HG02852 (cell line): ENCODE measurements at regions not wholly inside any gene's neighbourhood (a gene's known extent, or its start where the extent isn't known, plus 50 kb on each side); places are given as distances from the start of the nearest gene placed in this dataset.
"Not testable (repeated sequence)": the region's sequence is repeated elsewhere in the genome, so short reads cannot be mapped to it uniquely, and the experiment has no call there.

Experiments used
- ATAC-seq: cut with Tn5 transposase; IDR thresholded peaks from one replicate; pipeline ENCODE4 v1.9.1; 2021; ENCODE audit warnings: mild to moderate bottlenecking, moderate library complexity; ENCODE audit not compliant: unreplicated experiment

DNA sequence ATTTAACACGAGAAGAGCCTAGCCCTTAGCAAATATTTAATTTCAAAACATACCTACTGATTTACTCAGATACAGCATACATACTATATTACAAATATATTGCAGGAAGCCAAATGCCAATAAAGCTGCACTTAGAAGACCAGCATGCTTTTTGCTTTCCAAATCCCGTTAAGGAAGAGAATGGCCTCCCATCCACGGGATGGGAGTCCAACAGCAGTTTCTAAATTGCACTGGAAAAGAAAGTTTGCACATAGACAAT is 156.3 kb upstream of the FOXN3 start:
- no peak for ATAC-seq

DNA sequence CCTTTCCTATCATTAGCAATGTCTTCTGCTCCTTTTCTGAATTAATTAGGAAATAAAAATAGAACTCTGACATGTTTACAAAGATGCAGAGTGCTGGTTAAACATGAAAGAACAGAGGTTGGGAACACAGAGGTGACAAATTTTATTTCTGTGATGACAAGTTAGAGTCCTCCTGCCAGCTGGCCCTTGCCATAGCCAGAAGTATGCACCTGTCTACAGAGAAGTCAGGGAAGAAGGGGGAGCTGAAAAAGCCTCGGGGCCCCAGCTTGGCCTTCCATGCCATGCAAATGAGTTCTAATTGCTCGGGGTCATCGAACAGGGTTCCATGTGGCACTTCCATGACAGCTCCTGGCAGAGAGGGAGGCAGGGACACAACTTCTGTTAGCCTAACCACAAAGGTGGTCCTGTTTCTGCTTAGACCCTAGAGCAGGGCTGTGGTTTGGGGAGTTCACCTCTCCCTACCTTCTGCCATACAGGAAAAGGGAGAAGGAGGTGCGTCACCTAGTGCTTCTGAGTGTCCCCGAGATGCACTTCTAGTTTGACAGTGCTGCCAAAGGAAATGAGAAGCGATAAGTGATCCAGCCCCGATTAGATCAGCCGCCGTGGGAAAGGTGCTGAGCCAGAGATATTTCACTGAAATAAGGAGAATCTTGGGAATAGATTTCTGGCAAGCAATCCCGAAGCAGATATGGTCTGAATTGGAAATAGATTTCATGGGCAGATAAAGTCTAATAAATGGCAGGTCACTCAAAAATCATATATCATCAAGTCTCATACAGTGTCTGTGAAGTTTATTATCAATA is 155.8 kb upstream of the FOXN3 start:
- no peak for ATAC-seq

DNA sequence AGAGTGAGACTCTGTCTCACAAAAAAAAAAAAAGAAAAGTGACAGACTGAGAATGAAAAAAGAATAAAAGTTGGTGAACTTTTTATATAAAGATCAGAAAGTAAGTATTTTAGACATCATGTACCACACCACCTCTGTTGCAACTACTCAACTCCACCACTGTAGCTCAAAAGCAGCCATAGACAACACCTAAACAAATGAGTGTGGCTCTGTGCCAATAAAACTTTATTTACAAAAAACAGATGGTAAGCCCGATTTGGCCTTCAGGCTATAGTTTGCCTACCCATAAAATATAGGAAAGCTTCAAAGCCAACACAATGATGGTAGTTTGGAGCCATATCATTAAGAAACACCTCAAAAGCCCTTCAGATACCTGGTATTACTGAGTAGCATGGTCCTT is 154.5 kb upstream of the FOXN3 start:
- no peak for ATAC-seq

DNA sequence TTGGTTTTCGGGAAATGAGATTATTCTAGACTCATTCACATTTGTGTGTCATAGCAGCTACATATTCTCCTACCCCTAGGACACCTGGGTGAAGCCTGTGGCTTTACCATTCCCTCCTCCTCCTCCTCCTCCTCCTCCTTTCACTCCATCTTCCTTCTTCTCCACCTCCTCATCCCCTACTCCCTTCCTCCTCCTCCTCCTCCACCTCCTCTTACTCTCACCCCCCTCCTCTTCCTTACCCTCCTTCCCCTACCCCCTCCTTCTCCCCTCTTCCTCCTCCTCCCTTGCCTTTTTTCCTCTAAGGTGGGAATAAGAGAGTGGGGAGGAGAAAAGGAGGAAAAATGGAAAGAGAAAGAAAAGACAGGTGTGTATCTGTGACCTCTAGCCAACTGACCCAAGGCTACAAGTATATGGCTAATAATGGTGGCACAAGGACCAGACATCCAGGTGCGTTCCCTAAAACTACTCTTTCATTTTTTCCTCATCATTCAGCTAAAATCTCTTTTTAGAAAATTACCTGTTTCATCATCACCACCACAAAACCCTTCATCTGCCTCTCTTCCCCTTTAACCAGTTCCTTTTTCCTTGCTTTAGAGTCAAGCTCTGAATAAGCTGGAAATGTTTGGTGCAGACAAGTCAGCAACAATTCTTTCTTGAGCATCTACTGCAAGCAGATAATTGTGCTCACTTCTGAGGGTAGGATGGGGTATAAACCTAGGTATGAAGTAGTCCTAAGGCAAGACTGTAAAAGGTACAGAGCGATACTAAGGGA is 149.8 kb upstream of the FOXN3 start:
- no peak for ATAC-seq

DNA sequence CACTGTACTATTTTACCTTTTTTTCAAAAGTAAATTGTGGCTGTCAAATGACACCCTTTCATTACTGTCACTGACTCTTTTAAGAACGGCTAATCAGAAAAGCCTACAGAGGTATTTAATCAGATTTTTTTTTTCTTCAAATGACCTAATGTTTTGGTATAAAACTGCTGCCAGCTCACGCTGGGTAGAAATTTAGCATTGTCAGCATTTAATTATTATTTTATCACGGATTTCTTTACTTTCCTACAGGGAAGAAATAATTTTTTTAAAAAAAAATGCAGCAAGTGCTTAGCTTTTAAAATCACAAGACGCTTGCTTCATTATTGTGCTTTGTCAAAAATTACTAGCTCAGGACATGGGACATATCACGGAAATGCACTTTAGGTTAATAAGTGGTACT is 149.1 kb upstream of the FOXN3 start:
- no peak for ATAC-seq

DNA sequence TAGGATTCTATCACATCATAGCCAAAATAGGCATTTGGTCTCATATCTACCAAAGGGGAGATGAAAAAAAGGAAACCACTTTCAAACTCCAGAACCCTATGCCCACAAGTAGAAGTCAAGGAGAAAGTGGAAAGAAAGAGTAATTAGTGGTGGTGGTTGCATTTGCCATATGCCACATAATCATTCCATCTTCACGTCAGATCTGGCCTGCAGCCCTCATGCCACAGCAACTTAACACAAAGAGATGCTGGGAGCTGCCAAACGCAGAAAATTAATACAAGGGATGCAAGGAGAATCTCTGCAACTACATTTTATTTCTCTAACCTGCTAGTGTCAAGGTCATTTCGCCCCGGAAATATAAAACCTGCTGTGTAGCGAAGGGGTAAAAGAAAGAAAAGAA is 148.6 kb upstream of the FOXN3 start:
- ATAC-seq: no peak

DNA sequence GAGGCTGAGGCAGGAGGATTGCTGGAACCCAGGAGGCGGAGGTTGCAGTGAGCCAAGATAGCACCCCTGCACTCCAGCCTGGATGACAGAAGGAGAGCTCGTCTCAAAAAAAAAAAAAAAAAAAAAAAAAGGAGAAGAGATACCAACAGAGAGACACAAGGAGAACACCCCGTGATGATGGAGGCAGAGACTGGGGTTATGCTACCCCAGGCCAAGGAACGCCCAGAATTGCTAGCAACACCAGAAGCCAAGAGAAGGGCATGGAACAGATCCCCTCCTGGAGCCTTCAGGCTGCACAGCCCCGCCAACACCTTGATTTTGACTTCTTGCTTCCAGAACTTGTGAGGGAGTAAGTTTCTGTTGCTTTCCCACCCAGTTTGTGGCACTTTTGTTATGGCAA is 148.0 kb upstream of the FOXN3 start:
- ATAC-seq: no peak

DNA sequence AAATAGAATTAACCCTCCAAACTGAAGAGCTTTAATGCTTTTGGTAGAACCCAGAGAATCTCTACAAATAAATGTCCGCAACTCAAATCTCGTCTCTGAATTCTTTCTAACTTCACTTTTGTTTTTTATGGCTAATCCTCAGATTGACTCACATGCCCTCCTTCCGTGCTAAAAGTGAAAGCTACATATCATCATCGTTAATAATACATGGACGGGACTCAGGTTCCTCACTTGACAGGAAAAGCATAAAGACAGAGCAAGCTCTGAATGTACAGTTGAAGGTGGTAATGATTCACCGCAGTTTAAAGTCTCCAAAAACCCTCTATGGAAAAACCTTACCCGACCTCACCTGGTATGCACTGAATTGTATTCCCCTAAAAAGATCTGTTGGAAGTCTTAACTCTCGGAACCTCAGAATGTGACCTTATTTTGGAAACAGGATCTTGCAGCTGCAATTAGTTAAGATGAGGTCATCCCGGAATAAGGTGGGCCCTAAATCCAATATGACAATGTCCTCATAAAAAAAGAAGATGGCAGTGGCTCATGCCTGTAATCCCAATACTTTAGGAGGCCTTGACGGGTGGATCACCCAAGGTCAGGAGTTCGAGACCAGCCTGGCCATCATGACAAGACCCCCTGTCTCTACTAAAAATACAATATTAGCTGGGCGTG is 147.4 kb upstream of the FOXN3 start:
- ATAC-seq: no peak

DNA sequence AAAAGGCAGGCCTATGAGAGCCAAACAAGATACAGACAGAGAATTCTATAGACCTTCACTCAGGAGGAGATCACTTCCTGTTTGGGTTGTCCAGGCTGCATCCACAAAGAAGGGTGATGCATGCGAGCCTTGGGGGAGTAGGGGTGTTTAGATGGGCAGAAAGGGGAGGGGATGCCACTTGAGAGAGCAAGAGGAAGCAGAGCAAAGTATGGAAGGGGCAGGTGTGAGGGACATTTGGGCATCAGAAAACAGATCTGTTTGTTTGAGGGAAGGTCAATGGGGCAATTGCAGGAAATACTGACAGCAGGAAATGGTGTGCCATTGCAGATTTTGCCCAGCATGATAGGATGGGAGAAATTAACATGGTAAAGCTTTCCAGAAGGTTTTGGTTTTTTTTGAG is 146.4 kb upstream of the FOXN3 start:
- ATAC-seq: no peak

DNA sequence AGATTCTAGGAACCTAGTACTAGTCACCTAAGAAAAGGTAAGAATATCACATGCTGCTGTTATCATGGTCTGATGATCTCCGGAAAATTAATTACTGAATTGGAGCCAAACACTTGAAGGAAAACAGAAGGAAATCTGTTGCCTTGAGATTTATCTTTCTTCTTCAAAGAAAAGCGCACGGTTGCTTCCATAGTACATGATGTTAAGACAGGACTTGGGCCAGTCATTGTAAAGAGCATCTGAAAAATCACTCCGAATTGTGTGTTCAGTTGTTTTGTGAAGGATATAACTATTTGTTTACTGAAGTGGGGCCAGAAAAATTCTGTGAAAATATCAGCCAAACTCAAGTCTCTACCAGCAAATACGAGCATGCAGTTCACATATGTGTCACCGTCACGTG is 134.9 kb upstream of the FOXN3 start:
- ATAC-seq: no peak

DNA sequence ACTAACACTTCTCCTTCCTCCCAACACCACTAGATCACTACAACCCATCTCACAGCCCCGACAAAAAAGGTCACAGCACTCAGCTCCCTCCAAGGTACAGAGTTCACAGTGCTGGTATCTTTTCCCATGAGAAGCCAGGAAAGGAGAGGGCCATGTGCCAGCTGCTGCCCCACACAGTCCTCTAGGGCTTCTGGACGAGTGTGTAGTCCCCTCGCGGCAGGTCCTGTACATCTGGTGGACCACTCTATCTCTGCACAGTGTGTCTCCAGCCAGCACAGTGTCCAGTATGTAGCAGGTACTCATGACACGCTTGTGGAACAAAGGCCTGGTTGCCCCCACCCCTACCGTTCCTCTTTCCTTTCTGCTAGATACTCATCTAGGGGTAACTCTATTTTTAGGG is 134.4 kb upstream of the FOXN3 start:
- no peak for ATAC-seq

DNA sequence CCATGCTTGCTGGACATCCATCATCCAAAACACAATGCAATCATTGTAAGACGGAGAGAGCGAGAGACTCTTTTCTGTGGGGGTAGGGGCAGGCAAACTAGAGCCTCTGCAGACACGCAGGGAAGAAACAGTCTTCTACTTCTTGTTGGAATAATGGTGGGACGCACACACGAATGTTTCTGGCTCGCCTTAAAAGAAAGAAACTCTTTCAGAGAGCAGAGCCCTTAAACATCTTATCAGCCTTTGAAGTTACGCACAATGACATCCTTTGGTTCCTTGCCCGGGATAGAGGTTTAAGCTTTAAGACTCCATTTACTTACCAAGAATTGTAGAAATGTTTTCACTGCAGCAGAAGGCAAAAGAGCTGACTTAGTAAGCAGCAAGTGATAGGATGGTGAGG is 133.8 kb upstream of the FOXN3 start:
- no peak for ATAC-seq

DNA sequence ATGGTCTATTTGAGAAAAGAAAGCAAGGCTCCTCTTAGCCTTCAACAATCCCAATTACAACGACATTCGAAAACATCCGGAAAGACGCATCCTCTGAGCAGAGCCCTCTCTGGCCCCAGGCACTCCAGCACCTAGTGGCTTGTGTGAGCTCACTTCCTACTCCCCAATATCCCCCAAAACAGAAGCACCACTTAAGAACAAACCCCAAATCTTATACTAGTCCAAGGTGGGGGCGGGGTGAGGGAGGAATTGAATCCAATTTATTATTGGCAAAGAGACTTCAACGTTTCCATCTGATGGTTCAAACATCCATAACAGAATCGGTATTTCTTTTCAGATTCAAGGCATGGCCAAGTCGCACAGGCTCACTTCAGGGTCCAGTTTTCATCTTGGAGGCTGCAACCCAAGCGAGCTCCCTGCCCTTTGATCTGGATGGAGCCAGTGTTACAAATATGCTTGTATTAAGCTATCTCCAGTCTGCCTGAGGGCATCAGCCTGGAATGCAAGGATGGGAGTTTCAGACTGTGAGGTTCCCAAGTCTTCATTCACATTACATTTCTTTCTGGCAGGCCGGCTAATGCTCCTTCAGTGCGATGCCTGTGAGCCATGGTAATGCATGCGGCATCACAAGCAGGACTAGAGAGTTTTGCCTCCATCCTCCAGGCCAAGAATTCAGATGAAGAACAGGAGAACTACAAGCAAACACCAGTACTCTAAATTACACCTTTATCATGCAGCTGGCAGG is 132.5 kb upstream of the FOXN3 start:
- ATAC-seq: no peak

DNA sequence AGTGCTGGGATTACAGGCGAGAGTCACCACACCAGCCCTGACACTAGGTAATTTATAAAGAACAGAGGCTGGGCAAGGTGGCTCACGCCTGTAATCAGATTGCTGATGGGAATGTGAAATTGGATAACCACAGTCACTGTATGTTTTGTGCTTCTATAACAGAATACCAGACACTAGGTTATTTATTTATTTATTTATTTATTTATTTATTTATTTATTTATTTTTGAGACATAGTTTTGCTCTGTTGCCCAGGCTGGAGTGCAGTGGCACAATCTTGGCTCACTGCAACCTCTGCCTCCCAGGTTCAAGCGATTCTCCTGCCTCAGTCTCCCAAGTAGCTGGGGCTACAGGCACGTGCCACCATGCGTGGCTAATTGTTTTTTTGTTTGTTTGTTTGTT is 130.0 kb upstream of the FOXN3 start:
- not testable (repeated sequence) for ATAC-seq

DNA sequence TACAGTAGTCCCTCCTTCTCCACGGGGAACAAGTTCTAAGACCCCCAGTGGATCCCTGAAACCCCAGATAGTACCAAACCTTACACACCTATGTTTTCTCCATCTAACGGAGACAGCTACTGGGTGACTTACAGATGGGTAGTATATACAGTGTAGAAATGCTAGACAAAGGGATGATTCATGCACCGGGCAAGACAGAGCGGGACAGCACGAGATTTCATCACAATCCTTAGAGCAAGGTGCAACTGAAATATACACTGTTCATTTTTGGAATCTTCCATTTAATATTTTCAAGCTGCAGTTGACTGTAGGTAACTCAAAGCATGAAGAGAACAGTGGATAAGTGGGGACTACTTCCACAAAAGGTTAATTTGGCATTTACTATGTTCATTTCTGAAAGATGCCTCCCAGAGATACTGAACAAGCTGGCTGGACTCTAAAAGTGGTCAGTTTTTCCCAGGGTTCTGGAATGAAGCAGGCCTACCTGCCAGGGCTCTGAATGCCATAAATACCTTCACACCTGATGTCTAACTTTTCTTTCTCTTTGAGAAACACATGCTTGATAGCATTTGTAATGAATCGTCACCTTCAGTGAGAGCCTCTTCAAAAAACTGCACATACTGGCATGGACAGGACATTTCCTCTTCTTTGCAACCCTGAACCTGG is 127.7 kb upstream of the FOXN3 start:
- no peak for ATAC-seq

DNA sequence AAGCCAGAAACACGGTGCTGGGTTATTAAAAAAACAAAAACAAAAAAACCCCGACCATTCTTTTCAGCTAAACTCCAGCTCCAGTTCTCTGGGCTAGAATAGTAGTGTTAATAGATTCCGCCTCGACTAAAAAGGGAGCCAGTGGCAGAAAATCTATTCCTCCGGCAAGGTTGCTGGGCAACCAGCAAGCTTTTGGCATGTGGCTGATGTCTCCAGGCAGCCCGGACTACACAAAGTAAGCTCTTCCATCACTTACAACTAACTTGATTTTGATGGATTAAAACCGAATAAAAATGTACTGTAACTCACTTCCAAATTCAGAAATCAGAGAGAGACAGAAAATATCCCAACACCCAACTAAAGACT is 126.4 kb upstream of the FOXN3 start:
- ATAC-seq: no peak

DNA sequence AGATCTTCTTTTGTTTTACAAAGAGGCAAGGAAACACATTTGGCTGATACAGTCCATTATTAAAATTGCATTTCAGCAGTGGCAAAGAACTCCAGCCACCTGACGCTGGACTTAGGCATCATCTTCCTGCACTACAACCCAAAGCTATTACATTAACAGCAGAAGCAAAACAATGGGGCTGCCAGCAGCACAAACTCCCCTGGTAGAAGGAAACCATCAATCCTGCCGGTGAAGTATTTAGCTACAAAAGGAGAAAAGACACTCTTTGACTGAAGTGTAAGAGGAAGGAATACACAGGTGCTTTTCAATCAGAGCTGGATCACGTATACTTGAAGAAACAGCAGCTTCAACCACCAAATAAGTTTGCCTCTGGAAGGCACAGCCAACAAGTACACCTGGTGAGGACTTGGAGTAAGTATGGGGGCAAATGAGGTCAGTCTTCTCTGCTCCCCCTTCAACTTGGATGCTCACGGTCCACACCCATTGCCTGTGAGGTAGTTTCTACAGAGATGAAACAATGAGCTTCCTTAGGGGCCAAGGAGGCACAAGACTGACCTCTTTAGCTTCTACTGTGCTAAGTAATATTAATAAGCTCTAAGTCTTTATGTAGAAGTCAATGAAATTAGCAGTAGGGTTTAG is 125.9 kb upstream of the FOXN3 start:
- ATAC-seq: no peak

DNA sequence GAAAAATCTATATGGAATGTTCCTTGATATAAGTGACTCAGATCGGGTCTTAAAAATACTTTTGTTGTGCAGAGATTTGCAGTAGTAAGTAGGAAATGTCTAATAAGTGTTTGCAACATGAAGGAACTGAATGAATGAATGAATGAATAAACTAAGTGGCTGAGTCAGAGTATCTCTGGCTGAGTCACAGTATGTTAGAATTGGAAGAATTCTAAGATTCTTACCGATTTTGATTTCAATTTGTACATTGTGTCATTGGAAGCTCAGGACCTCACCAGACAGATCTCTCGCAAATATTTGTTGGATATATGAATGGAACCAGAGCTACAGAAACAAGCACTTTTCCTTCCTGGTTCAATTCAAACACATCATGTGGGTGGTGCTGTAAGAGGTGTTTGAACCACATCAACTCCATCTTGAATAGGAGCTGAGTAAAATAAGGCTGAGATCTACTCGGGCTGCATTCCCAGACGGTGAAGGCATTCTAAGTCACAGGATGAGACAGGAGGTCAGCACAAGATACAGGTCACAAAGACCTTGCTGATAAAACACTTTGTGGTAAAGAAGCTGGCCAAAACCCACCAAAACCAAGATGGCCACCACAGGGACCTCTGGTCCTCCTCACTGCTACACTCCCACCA is 123.9 kb upstream of the FOXN3 start:
- ATAC-seq: no peak

DNA sequence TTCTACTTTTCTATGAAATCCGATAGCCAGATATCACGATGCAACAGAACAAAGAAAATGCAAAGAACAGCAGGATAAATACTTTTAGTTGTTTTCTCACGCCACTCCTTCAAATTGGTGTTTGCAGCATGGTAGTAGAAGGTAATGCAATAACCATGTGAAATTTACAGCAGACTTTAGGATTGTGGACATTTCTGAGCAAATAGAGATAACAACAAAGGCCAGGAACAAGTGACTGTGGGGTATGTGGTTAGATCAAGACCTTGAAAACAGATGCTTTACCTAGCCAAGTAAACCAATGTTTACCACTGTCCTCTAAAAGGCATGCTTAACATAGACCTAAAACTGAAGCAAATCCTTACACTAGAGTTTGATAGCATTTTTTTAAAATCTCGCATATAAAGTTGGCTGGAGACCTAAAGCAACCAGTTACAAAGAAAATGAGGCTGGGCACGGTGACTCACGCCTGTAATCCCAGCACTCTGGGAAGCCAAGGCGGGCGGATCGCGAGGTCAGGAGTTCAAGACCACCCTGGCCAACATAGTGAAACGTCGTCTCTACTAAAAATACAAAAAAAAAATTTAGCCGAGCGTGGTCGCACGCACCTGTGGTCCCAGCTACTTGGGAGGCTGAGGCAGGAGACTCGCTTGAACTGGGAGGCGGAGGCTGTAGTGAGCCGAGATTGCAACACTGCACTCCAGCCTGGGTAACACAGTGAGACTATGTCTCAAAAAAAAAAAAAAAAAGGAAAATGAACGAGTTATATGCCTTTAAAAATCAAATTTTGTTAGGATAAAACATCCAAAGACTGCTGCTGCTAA is 123.2 kb upstream of the FOXN3 start:
- ATAC-seq: no peak
